ENCODE measurements at regions not wholly inside any gene's neighbourhood (a gene's known extent, or its start where the extent isn't known, plus 50 kb on each side); places are given as distances from the start of the nearest gene placed in this dataset.

GRCh38 chr6:81859884-81860283 lies 107.4 kb upstream of the TENT5A start:
- ATAC-seq = no peak

- no peak for ATAC-seq
Observed at GRCh38 chr6:81857812-81858211, 105.3 kb upstream of the TENT5A start.

- ATAC-seq = no peak
Observed at GRCh38 chr6:81856872-81857271, 104.4 kb upstream of the TENT5A start.

- ATAC-seq = no peak
Observed at GRCh38 chr6:81854474-81854873, 102.0 kb upstream of the TENT5A start.

- no peak for ATAC-seq
Observed at GRCh38 chr6:81853975-81854374, 101.5 kb upstream of the TENT5A start.

DNA sequence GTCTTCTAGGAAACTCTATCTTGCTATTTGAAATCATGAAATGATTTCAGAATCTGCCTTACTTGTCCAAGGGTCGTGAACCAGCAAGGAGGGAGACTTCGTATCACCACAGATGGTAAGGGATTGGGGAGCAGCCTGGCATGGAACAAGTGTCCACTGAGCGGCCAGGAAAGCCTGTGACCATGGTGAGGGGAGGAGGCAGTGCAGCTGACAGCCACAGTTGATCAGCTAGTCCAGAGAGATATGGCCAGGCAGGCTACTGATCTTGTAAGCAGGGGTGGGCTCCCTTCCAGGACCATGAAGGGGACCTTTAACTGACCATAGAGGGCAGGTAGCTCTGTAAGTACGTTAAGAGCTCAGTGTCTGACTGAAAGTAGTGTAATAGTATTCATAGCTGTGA lies 96.8 kb upstream of the TENT5A start:
- no peak for ATAC-seq

GRCh38 chr6:81847866-81848265 lies 95.4 kb upstream of the TENT5A start:
- no peak for ATAC-seq

DNA sequence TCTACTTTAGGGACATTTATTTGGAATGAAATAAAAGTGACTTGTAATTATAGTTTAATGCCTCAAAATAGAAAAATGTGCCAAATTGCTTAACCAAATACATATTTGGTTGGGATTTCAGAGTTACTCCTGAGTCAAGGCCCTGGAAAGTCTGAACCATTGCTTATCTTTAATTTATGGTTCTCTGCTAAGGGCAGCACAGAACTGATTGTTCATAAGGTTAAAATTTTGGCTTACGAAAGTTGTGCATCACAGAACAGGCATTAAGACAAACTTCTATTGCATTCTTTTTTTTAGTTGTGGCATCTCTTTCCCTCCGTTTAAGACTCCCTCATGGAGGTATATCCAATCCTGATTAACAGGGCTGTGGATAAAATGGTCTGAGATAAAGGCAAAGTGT lies 92.2 kb upstream of the TENT5A start:
- no peak for ATAC-seq

DNA sequence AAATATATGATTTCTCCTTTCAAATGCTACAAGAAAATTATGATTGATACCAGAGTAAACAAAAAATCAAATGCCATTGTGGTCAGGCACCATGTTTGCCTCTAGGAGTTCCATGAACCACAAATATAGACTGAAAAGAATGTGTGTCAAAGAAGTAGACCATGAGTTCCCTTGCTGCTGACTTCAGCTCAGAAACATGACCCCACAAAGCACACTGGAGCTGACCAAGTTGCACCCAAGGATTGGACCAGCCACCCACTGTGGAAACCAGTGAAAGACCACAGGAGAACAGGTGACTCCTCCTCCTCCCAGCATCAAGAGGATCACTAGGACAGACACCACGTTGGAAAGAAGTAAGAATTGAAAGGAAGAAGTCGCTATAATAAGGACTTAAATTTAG lies 90.8 kb upstream of the TENT5A start:
- ATAC-seq = no peak

DNA sequence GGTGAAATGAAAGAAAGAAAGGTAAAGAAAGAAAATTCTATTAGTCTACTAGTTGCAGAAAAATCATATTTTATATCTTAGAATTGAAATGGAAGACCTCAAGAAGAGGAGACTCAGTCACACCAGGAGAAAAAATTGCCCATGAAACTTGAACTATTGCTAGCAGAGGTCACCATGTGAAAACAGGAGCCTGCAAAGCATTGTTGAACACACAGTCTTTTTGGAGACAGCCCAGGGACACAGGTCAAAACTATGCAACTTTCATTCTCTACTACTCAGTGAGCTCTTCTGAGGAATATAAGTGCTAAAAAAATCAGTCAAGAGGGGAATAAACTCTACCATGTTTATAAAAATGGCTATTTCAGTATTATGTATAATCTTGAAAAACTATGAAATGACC lies 89.8 kb upstream of the TENT5A start:
- ATAC-seq = no peak

GRCh38 chr6:81838724-81839426 lies 86.4 kb upstream of the TENT5A start:
- no peak for ATAC-seq

DNA sequence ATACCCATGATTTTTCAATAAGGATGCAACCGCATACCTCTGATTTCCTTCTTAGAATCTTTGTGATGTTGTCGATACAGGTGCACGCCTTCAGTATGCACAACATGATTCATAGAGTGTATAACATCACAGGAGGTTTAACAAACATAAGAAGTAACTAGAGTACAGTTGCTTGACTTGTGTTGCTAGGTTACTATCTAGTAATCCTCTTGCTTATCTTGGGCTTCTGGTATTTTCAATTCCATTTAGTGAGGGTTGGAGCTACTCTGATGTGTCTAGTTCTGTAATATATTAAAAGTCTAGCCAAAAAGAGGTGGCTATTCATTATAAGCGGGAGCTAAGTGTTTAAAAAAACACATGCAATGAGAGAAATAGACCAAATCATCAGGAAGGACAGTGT lies 85.5 kb upstream of the TENT5A start:
- ATAC-seq = no peak

DNA sequence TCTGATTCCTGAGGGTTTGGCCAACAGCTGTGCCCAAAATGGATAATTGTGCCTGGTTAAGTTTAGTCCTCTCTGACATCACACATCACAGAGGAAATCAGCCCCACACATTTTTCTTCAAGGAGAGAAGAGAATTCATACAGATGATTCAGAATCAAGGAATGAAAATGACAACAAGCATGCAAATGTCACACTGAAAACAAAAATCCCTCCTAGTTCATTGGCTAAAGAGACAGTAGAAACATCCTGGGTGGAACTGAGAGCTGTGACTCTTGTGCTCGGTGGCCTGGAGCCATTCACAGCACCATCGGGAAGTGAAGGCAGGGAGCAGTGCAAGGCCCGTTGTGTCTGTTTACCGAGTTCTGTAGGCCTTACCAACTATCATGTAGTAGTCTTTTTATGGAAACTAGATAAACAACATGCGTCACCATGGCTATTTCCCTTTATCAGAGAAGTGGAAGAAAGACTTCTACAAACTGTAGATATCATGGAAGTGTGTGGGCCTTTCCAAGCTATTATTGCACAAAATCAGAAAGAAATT lies 81.7 kb upstream of the TENT5A start:
- ATAC-seq = no peak

DNA sequence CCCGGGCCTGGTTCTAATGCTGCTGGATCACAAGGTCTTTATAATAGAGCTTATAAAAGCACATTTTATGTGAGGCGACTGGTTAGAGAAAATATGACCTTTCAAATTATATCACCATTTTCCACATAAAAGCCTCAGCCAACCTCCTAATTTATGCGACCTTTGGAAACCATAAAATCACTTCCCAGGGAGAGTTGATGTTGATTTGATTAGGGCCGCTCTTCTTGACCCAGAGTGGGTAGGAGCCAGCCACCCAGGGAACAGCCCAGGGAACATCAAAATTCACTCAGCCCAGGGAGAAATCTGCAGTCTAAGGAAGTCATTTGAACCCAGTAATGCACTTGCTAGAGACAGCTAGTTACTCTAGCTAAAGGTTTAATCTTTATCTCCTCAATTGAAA lies 79.8 kb upstream of the TENT5A start:
- no peak for ATAC-seq

DNA sequence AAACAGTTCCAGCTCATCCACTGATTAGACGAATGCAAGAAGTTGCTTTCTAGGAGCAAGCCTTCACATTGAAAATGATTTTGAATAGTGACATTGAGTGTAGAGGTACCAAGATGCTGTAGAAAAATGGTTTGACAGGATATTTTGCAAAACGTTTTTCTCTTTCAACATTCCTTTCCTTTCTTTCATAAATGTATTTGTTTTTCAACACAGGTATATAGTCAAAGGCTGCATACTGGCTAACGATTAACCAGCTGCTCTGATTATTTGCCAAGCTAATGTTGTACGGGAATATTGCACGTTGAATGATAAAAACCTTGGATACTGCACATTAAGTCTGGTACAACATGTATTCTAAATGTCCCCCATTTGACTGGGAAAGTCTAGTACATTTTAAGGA lies 78.8 kb upstream of the TENT5A start:
- no peak for ATAC-seq

DNA sequence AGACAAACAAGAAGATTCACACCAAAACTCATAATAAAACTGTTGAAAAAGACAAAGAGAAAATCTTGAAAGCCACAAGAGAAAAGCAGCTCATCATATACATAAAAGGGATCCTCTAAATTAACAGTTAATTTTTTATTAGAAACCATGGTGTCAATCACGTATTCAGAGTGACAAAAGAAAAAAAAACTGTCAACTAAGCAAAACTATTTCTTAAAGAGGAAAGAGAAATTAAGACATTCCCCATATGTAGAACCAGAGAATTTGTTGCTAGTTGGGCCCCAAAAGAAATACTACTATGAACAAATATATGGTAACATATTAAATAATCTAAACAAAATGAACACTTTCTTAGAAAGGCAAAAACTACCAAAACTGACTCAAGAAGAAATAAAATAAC lies 74.3 kb upstream of the TENT5A start:
- ATAC-seq = no peak

- no peak for ATAC-seq
Observed at GRCh38 chr6:81822568-81822967, 70.1 kb upstream of the TENT5A start.

- no peak for ATAC-seq
Observed at GRCh38 chr6:81821449-81821848, 69.0 kb upstream of the TENT5A start.

- ATAC-seq = no peak
Observed at GRCh38 chr6:81820980-81821379, 68.5 kb upstream of the TENT5A start.

- ATAC-seq = no peak
Observed at GRCh38 chr6:81820422-81820821, 67.9 kb upstream of the TENT5A start.

- ATAC-seq = no peak
Observed at GRCh38 chr6:81819767-81820166, 67.3 kb upstream of the TENT5A start.

DNA sequence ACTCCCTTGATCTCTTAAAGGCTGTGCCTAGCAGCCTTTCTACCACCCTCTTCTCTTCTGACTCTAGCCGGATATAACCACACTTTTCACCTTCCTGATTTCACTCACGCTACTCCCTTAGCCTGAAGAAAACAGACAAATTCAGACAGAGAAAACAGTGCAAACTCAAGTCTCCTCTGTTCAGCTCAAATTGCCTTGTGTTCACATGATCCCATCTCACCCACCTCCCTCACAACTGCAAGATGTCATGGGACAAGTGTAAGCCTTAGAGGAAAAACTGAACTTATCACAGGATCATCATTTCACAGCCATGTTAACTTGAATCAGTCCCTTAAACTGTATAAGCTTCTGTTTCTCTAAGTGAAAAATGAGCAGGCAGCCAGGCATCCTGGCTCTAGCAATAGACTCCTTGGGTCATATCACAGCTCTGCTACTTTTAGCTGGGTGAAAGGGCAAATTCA lies 66.5 kb upstream of the TENT5A start:
- ATAC-seq = no peak

GRCh38 chr6:81816380-81816779 lies 63.9 kb upstream of the TENT5A start:
- ATAC-seq = no peak

DNA sequence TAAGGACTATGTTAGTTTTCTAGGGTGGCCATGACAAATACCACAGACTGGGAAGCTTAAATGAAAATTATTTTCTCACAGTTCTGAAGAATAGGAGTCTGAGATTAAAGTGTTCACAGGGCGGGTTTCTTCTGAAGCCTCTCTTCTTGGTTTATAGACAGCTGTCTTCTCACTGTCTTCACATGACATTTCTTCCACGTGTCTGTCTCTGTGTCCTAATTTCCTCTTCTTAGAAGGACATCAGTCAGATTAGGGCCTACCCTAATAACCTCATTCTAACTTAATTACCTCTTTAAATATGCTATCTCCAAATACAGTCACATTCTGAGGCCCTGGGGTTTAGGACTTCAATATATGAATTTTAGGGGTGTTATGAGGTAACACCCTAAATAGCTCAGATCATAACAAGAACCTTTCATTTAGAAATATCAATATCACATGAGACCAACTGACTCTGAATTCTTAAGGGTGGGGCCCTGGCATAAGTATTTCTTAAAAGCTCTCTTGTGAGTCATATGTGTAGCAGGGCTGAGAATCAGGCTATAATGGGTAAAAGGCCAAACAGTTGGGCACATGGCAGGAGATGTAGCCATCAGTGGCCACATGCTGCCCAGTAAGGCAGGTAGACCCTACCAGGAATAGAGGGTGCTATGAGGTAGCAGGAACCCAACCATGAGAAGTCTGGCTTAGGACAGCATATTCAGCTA lies 62.0 kb upstream of the TENT5A start:
- no peak for ATAC-seq
